Liver (tissue), 8 donors: ENCODE measurements at regions not wholly inside any gene's neighbourhood (a gene's known extent, or its start where the extent isn't known, plus 50 kb on each side); places are given as distances from the start of the nearest gene placed in this dataset.

Experiments
- DNase-seq: peaks from one replicate; pipeline ENCODE4 v3.0.0-alpha.2; 2017; ENCODE audit warnings: low spot score
- H3K27ac ChIP-seq, 2 donors: one replicate each; pipeline ENCODE4 v1.7.0; 2013; ENCODE audit warnings: inconsistent platforms in 2 of 2, low read length in 2 of 2, control low read depth in 1 of 2, low read depth in 1 of 2, mild to moderate bottlenecking in 1 of 2
- H3K27me3 ChIP-seq, 4 donors: one replicate each; pipeline versions ENCODE4 v1.6.1 to v1.7.0; 2013; ENCODE audit warnings: low read length in 3 of 4, inconsistent platforms in 1 of 4, mild to moderate bottlenecking in 1 of 4, moderate library complexity in 1 of 4; ENCODE audit not compliant: control insufficient read depth in 4 of 4, insufficient read depth in 4 of 4
- H3K36me3 ChIP-seq, 4 donors: one replicate each; pipeline versions ENCODE4 v1.6.1 to v1.7.0; 2013; ENCODE audit warnings: low read length in 3 of 4, mild to moderate bottlenecking in 3 of 4, low read depth in 1 of 4, moderate library complexity in 1 of 4; ENCODE audit not compliant: control insufficient read depth in 4 of 4, insufficient read depth in 3 of 4
- H3K4me1 ChIP-seq, 4 donors: one replicate each; pipeline versions ENCODE4 v1.6.1 to v1.7.0; 2013; ENCODE audit warnings: low read length in 3 of 4, mild to moderate bottlenecking in 3 of 4, moderate library complexity in 1 of 4; ENCODE audit not compliant: control insufficient read depth in 4 of 4, insufficient read depth in 4 of 4
- H3K4me3 ChIP-seq, 3 donors: one replicate each; pipeline versions ENCODE4 v1.6.1 to v1.7.0; 2013; ENCODE audit warnings: low read length in 3 of 3, control low read depth in 1 of 3, low read depth in 1 of 3, mild to moderate bottlenecking in 1 of 3
- H3K9ac ChIP-seq, 2 donors: one replicate each; pipeline ENCODE4 v1.7.0; 2013; ENCODE audit warnings: low read length in 2 of 2, mild to moderate bottlenecking in 2 of 2, moderate library complexity in 2 of 2, control low read depth in 1 of 2, low read depth in 1 of 2
- H3K9me3 ChIP-seq, 4 donors: one replicate each; pipeline versions ENCODE4 v1.6.1 to v1.7.0; 2013; ENCODE audit warnings: low read length in 3 of 4; ENCODE audit not compliant: control insufficient read depth in 4 of 4
- ATF3 ChIP-seq: IDR thresholded peaks from 2 replicates; pipeline ENCODE4 v1.6.1; 2016; ENCODE audit warnings: antibody characterized with exemption
- CTCF ChIP-seq: fragments of 150-350 bp; IDR thresholded peaks from 2 replicates; pipeline ENCODE4 v1.5.1; 2017; ENCODE audit warnings: improper control_type of control experiment, low read depth, low read length; ENCODE audit not compliant: missing input control
- EGR1 ChIP-seq, 2 donors: IDR thresholded peaks; 2 replicates each; pipeline ENCODE4 v1.6.1; 2016 to 2018; ENCODE audit warnings: antibody characterized with exemption in 2 of 2, low read depth in 2 of 2
- FOXA1 ChIP-seq: IDR thresholded peaks from 2 replicates; pipeline ENCODE4 v1.6.1; 2016; ENCODE audit warnings: antibody characterized with exemption
- FOXA2 ChIP-seq: IDR thresholded peaks from 2 replicates; pipeline ENCODE4 v1.6.1; 2016; ENCODE audit warnings: antibody characterized with exemption
- GABPA ChIP-seq, 2 donors: IDR thresholded peaks in 1 of 2; conservative IDR thresholded peaks in 1 of 2; 2 replicates each; pipeline ENCODE4 v1.6.1; 2016; ENCODE audit warnings: antibody characterized with exemption in 2 of 2, mild to moderate bottlenecking in 1 of 2, moderate library complexity in 1 of 2
- HNF4A ChIP-seq, 2 donors: conservative IDR thresholded peaks; 2 replicates each; pipeline ENCODE4 v1.6.1; 2016; ENCODE audit warnings: antibody characterized with exemption in 2 of 2, mild to moderate bottlenecking in 2 of 2
- HNF4G ChIP-seq: IDR thresholded peaks from 2 replicates; pipeline ENCODE4 v1.6.1; 2016; ENCODE audit warnings: antibody characterized with exemption
- JUND ChIP-seq, 2 donors: IDR thresholded peaks; 2 replicates each; pipeline ENCODE4 v1.6.1; 2016; ENCODE audit warnings: antibody characterized with exemption in 2 of 2
- NR2F2 ChIP-seq: IDR thresholded peaks from 2 replicates; pipeline ENCODE4 v1.6.1; 2016; ENCODE audit warnings: antibody characterized with exemption
- RAD21 ChIP-seq, 2 donors: IDR thresholded peaks; 2 replicates each; pipeline ENCODE4 v1.6.1; 2016; ENCODE audit warnings: antibody characterized with exemption in 2 of 2, mild to moderate bottlenecking in 2 of 2
- REST ChIP-seq: IDR thresholded peaks from 2 replicates; pipeline ENCODE4 v1.6.1; 2016; ENCODE audit warnings: antibody characterized with exemption, mild to moderate bottlenecking
- RXRA ChIP-seq, 2 donors: IDR thresholded peaks; 2 replicates each; pipeline ENCODE4 v1.6.1; 2017 to 2018; ENCODE audit warnings: antibody characterized with exemption in 2 of 2, mild to moderate bottlenecking in 1 of 2
- SP1 ChIP-seq: IDR thresholded peaks from 2 replicates; pipeline ENCODE4 v1.6.1; 2018; ENCODE audit warnings: antibody characterized with exemption, mild to moderate bottlenecking
- TAF1 ChIP-seq: conservative IDR thresholded peaks from 2 replicates; pipeline ENCODE4 v1.6.1; 2016; ENCODE audit warnings: antibody characterized with exemption, mild to moderate bottlenecking
- YY1 ChIP-seq: IDR thresholded peaks from 2 replicates; pipeline ENCODE4 v1.6.1; 2016; ENCODE audit warnings: antibody characterized with exemption, mild to moderate bottlenecking
- ZBTB33 ChIP-seq: IDR thresholded peaks from 2 replicates; pipeline ENCODE4 v1.6.1; 2016; ENCODE audit warnings: antibody characterized with exemption
- WGBS: extraction: QIAGEN DNeasy Blood & Tissue Kit; methylation state at CpG from one replicate; pipeline ENCODE4 v1.1.7; 2013; 5-methylcytosine and 5-hydroxymethylcytosine counted together
- TF ChIP-seq, protein P1 (sequence below): IDR thresholded peaks from 2 replicates; pipeline ENCODE4 v1.6.1; 2016; ENCODE audit warnings: antibody characterized with exemption
- donor health status: healthy.
- donor health status: healthy.
- donor health status: healthy.
- donor health status: healthy.
- donor health status: healthy.

DNA sequence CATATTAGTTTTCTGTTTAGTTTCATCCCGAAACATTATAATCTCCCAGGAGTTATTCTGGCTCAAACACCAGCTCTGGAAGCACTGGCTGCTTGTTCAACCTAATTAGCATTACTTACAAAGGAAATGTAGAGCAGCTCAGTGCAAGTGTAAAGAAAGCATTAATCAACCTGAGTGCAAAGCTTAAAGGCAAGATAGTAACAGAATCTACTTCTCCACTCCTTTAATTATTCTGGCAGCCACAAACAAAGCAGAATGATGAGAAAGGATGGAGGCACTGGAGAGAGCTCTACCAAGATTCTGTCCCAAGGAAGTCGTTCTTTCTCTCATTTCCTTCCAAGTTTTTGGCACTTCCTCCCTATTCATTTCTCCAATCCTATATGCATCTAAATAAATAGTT, 1384.0 kb downstream of the ZPLD1 start:
- TF ChIP-seq REST, result no peak
- TF ChIP-seq GABPA (IDR thresholded peaks at IDR 0.05 in 1 of 2, conservative IDR thresholded peaks at IDR 0.05 in 1 of 2), result no peak
- TF ChIP-seq CTCF, result no peak
- TF ChIP-seq ATF3, result no peak
- no peak for TF ChIP-seq FOXA2
- no peak for TF ChIP-seq FOXA1
- TF ChIP-seq YY1, result no peak
- no peak for TF ChIP-seq JUND (IDR thresholded peaks at IDR 0.05)
- no peak for TF ChIP-seq EGR1 (IDR thresholded peaks at IDR 0.05; ENCODE audit: low read depth in 2 of 2)
- TF ChIP-seq, protein P1, sequence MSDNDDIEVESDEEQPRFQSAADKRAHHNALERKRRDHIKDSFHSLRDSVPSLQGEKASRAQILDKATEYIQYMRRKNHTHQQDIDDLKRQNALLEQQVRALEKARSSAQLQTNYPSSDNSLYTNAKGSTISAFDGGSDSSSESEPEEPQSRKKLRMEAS, result no peak
- TF ChIP-seq RXRA (IDR thresholded peaks at IDR 0.05), result no peak
- no peak for TF ChIP-seq HNF4G
- no peak for TF ChIP-seq SP1
- no peak for TF ChIP-seq RAD21 (IDR thresholded peaks at IDR 0.05)
- TF ChIP-seq ZBTB33, result no peak
- no peak for TF ChIP-seq TAF1
- no peak for TF ChIP-seq NR2F2
- no peak for DNase-seq

GRCh38 chr3:103825586-103825985, 1390.8 kb downstream of the ZPLD1 start:
- Histone ChIP-seq H3K27me3 (no peaks in the 10 kb centered on the region), H3K4me3 (no peak overlapping the region), H3K36me3 (no peaks in the 10 kb centered on the region), H3K9me3 (peaks cover 0 to 5% (median 0%) of the 10 kb centered on the region in 4 donors), H3K4me1 (no peaks in the 10 kb centered on the region), H3K27ac (no peak overlapping the region), H3K9ac (no peak overlapping the region)
- no peak for DNase-seq
- TF ChIP-seq REST, result no peak
- TF ChIP-seq RAD21 (IDR thresholded peaks at IDR 0.05), result no peak
- TF ChIP-seq HNF4G, result no peak
- TF ChIP-seq, protein P1, result no peak
- no peak for TF ChIP-seq TAF1
- TF ChIP-seq FOXA1, result no peak
- TF ChIP-seq HNF4A (conservative IDR thresholded peaks at IDR 0.05), result no peak
- TF ChIP-seq CTCF, result no peak
- no peak for TF ChIP-seq GABPA (IDR thresholded peaks at IDR 0.05 in 1 of 2, conservative IDR thresholded peaks at IDR 0.05 in 1 of 2)
- TF ChIP-seq SP1, result no peak
- no peak for TF ChIP-seq NR2F2

More for the DNA sequence above, 1384.0 kb downstream of the ZPLD1 start:
- no peaks in the 10 kb centered on the region for H3K9me3 ChIP-seq
- H3K9ac ChIP-seq, result no peak overlapping the region
- H3K4me3 ChIP-seq, result no peak overlapping the region
- no peaks in the 10 kb centered on the region for H3K27me3 ChIP-seq
- WGBS, result 56% methylated on average over 2 of the region's 2 CpGs
- H3K36me3 ChIP-seq, result no peaks in the 10 kb centered on the region
- no peak overlapping the region for H3K27ac ChIP-seq
- no peaks in the 10 kb centered on the region for H3K4me1 ChIP-seq
